MM.1S (cell line): ENCODE measurements at regions not wholly inside any gene's neighbourhood (a gene's known extent, or its start where the extent isn't known, plus 50 kb on each side); places are given as distances from the start of the nearest gene placed in this dataset.

Source experiments
- DNase-seq: peaks from one replicate; pipeline ENCODE4 v3.0.0-alpha.2; 2015
- H2AFZ ChIP-seq: fragments of 300-600 bp; sonication (generic); 2 replicates; pipeline ENCODE4 v1.6.0; 2016; ENCODE audit warnings: antibody characterized with exemption, low read length
- H3F3A ChIP-seq: fragments of 300-600 bp; sonication (generic); 2 replicates; pipeline ENCODE4 v1.6.1; 2016; ENCODE audit warnings: mild to moderate bottlenecking, antibody characterized with exemption, low read length, moderate library complexity, mixed read lengths; ENCODE audit not compliant: insufficient read depth
- H3K27ac ChIP-seq: fragments of 300-600 bp; sonication (generic); 2 replicates; pipeline ENCODE4 v1.5.1; 2016; ENCODE audit warnings: mild to moderate bottlenecking, low read length
- H3K27me3 ChIP-seq: fragments of 300-600 bp; sonication (generic); replicated peaks from 2 replicates; pipeline ENCODE4 v1.6.0; 2016; ENCODE audit warnings: low read length; ENCODE audit not compliant: insufficient read depth
- H3K36me3 ChIP-seq: fragments of 300-600 bp; sonication (generic); replicated peaks from 2 replicates; pipeline ENCODE4 v1.6.1; 2016; ENCODE audit warnings: mild to moderate bottlenecking, low read length, mixed read lengths; ENCODE audit not compliant: insufficient read depth
- H3K4me1 ChIP-seq: fragments of 300-600 bp; sonication (generic); 2 replicates; pipeline ENCODE4 v1.6.1; 2016; ENCODE audit warnings: low read length, mixed read lengths
- H3K4me2 ChIP-seq: fragments of 300-600 bp; sonication (generic); 2 replicates; pipeline ENCODE4 v1.6.0; 2016; ENCODE audit warnings: low read depth, low read length
- H3K4me3 ChIP-seq: fragments of 300-600 bp; sonication (generic); 2 replicates; pipeline ENCODE4 v1.5.1; 2016; ENCODE audit warnings: low read length, mixed read lengths
- H3K79me2 ChIP-seq: fragments of 300-600 bp; sonication (generic); 2 replicates; pipeline ENCODE4 v1.6.1; 2016; ENCODE audit warnings: mixed run types, low read length, mixed read lengths
- H3K9ac ChIP-seq: fragments of 300-600 bp; sonication (generic); 2 replicates; pipeline ENCODE4 v1.6.1; 2016; ENCODE audit warnings: low read length, mixed read lengths
- H3K9me2 ChIP-seq: fragments of 300-600 bp; sonication (generic); replicated peaks from 2 replicates; pipeline ENCODE4 v1.6.1; 2016; ENCODE audit warnings: mild to moderate bottlenecking, low read length, mixed read lengths; ENCODE audit not compliant: insufficient read depth
- H3K9me3 ChIP-seq: fragments of 300-600 bp; sonication (generic); replicated peaks from 2 replicates; pipeline ENCODE4 v1.6.1; 2016; ENCODE audit warnings: mild to moderate bottlenecking, low read length, mixed read lengths; ENCODE audit not compliant: insufficient read depth
- H4K20me1 ChIP-seq: fragments of 300-600 bp; sonication (generic); 2 replicates; pipeline ENCODE4 v1.6.1; 2016; ENCODE audit warnings: mild to moderate bottlenecking, low read length, moderate library complexity, mixed read lengths; ENCODE audit not compliant: insufficient read depth
- CTCF ChIP-seq: fragments of 300-600 bp; sonication (generic); IDR thresholded peaks from 2 replicates; pipeline ENCODE4 v1.5.1; 2016; ENCODE audit warnings: antibody characterized with exemption, low read length, mixed read lengths
- EZH2 ChIP-seq: fragments of 300-600 bp; sonication (generic); optimal IDR thresholded peaks from 2 replicates; pipeline ENCODE3; 2017; ENCODE audit warnings: low read depth, mild to moderate bottlenecking, antibody characterized with exemption, low read length, mixed read lengths
- EZH2phosphoT487 ChIP-seq: fragments of 300-600 bp; sonication (generic); IDR thresholded peaks from 2 replicates; pipeline ENCODE4 v1.6.1; 2018; ENCODE audit warnings: antibody characterized with exemption, low read length

DNA sequence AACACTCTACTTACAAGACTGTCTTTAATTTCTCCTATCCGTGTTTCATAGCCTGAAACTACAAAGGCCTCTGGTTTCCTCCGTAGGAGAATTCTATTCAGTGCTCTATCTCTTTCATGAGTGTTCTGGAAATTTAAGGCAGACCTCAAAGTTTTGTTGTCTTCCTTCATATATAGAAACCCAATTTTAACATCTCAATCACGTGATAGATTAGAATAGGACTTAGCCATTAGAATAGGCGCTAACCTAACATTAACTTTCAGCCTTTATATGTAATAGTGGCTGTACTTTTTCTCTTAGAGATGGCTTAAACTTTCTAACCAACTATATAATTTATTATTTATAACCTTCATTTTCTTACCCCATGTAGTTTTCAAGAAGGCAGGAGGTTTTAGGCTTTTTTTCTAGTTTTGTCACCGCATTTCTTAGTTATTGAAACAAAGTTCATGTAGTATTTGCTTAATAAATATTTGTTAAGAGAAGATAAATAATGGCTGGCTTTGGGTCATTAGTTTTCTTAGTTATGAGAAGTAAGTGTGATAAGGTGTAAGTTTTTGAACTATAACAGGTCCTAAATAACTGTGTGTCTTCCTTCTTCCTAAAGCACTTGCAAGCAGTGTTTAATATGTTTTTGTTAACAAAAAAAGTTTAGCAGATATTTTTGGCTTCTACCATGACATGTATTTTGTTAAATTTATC lies 1504.6 kb upstream of the ADGRL3 start:
- H3K4me3 ChIP-seq, result no peak overlapping the region
- H3K27me3 ChIP-seq, result no peaks in the 10 kb centered on the region
- no peaks in the 10 kb centered on the region for H3K9me3 ChIP-seq
- no peak overlapping the region for H2AFZ ChIP-seq
- H3K36me3 ChIP-seq, result no peaks in the 10 kb centered on the region
- no peaks in the 10 kb centered on the region for H3K4me1 ChIP-seq
- no peak overlapping the region for H3K27ac ChIP-seq
- H4K20me1 ChIP-seq, result no peaks in the 10 kb centered on the region
- no peak overlapping the region for H3K9ac ChIP-seq
- no peaks in the 10 kb centered on the region for H3F3A ChIP-seq
- no peak for DNase-seq
- H3K4me2 ChIP-seq, result no peak overlapping the region
- TF ChIP-seq CTCF (no peak), EZH2phosphoT487 (no peak), EZH2 (no peak)
- H3K9me2 ChIP-seq, result no peaks in the 10 kb centered on the region
- no peaks in the 10 kb centered on the region for H3K79me2 ChIP-seq

DNA sequence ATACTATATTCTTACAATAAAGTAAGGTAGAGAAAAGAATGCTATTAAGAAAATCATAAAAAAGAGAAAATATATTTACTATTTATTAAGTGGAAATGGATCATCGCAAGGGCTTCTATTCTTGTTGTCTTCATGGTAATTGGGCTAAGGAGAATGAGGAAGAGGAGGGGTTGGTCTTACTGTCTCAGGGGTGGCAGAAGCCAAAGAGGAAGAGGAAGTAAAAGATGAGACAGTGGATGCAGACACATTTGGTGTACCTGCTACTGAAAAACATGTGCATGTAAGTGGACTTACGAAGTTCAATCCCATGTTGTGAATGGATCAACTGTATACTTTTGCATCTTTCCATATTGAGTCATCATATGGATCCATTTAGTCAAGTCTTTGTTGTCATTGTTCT lies 1502.1 kb upstream of the ADGRL3 start:
- Histone ChIP-seq H3K4me3 (no peak overlapping the region), H3K27me3 (no peaks in the 10 kb centered on the region), H3K4me1 (no peaks in the 10 kb centered on the region), H3F3A (no peaks in the 10 kb centered on the region), H4K20me1 (no peaks in the 10 kb centered on the region), H3K4me2 (no peak overlapping the region), H3K79me2 (no peaks in the 10 kb centered on the region), H3K9ac (no peak overlapping the region), H3K36me3 (no peaks in the 10 kb centered on the region), H3K9me3 (no peaks in the 10 kb centered on the region), H2AFZ (no peak overlapping the region), H3K9me2 (no peaks in the 10 kb centered on the region), H3K27ac (no peak overlapping the region)
- DNase-seq, result no peak
- no peak for TF ChIP-seq CTCF
- TF ChIP-seq EZH2, result no peak
- TF ChIP-seq EZH2phosphoT487, result no peak

- Histone ChIP-seq H3K79me2 (no peaks in the 10 kb centered on the region), H3K36me3 (no peaks in the 10 kb centered on the region), H3K4me3 (no peak overlapping the region), H3K27ac (no peak overlapping the region), H3K4me1 (no peaks in the 10 kb centered on the region), H3K27me3 (no peaks in the 10 kb centered on the region), H3F3A (no peaks in the 10 kb centered on the region), H3K4me2 (no peak overlapping the region), H2AFZ (no peak overlapping the region), H4K20me1 (no peaks in the 10 kb centered on the region), H3K9ac (no peak overlapping the region), H3K9me2 (no peaks in the 10 kb centered on the region), H3K9me3 (no peaks in the 10 kb centered on the region)
- TF ChIP-seq EZH2, result no peak
- no peak for TF ChIP-seq CTCF
- no peak for TF ChIP-seq EZH2phosphoT487
- DNase-seq, result no peak
Observed at GRCh38 chr4:59700651-59701050, 1499.5 kb upstream of the ADGRL3 start.
